ENCODE measurements at regions not wholly inside any gene's neighbourhood (a gene's known extent, or its start where the extent isn't known, plus 50 kb on each side); places are given as distances from the start of the nearest gene placed in this dataset.

- Histone ChIP-seq H3K4me1 (ENCODE audit: control insufficient read depth, insufficient read depth, low read length) (peaks cover 7% of the 10 kb centered on the region), H3K9ac (ENCODE audit: low read depth, low read length) (no peak overlapping the region), H3K9me3 (replicated peaks; ENCODE audit: low read length) (no peaks in the 10 kb centered on the region), H3K4me2 (ENCODE audit: low read length) (peak overlapping the region; percentile 5), H3K4me3 (ENCODE audit: low read length) (no peak overlapping the region), H3K36me3 (ENCODE audit: insufficient read depth, low read length) (no peaks in the 10 kb centered on the region), H3K27me3 (ENCODE audit: control insufficient read depth, insufficient read depth, low read length) (no peaks in the 10 kb centered on the region)
Measured at GRCh38 chr4:149987330-149988086, 90.7 kb upstream of the DCLK2 start.

- no peaks in the 10 kb centered on the region for H3K27me3 ChIP-seq (ENCODE audit: control insufficient read depth, insufficient read depth, low read length)
Measured at GRCh38 chr4:149988087-149988410, 90.2 kb upstream of the DCLK2 start.

GRCh38 chr4:149993030-149993429, 85.2 kb upstream of the DCLK2 start:
- Histone ChIP-seq H3K9ac (ENCODE audit: low read depth, low read length) (no peak overlapping the region), H3K4me2 (ENCODE audit: low read length) (no peak overlapping the region), H3K4me3 (ENCODE audit: low read length) (no peak overlapping the region), H3K36me3 (ENCODE audit: insufficient read depth, low read length) (no peaks in the 10 kb centered on the region), H3K9me3 (replicated peaks; ENCODE audit: low read length) (no peaks in the 10 kb centered on the region), H3K27me3 (ENCODE audit: control insufficient read depth, insufficient read depth, low read length) (no peaks in the 10 kb centered on the region), H3K4me1 (ENCODE audit: control insufficient read depth, insufficient read depth, low read length) (peaks cover 5% of the 10 kb centered on the region)

More at GRCh38 chr4:149988087-149988410, 90.2 kb upstream of the DCLK2 start:
- Histone ChIP-seq H3K4me2 (ENCODE audit: low read length) (no peak overlapping the region), H3K4me3 (ENCODE audit: low read length) (no peak overlapping the region), H3K4me1 (ENCODE audit: control insufficient read depth, insufficient read depth, low read length) (peaks cover 7% of the 10 kb centered on the region), H3K9ac (ENCODE audit: low read depth, low read length) (no peak overlapping the region), H3K36me3 (ENCODE audit: insufficient read depth, low read length) (no peaks in the 10 kb centered on the region), H3K9me3 (replicated peaks; ENCODE audit: low read length) (no peaks in the 10 kb centered on the region)

- H3K4me1 ChIP-seq (ENCODE audit: control insufficient read depth, insufficient read depth, low read length): peaks cover 7% of the 10 kb centered on the region
- H3K4me2 ChIP-seq (ENCODE audit: low read length): no peak overlapping the region
- H3K36me3 ChIP-seq (ENCODE audit: insufficient read depth, low read length): no peaks in the 10 kb centered on the region
- H3K9me3 ChIP-seq (replicated peaks; ENCODE audit: low read length): no peaks in the 10 kb centered on the region
- no peaks in the 10 kb centered on the region for H3K27me3 ChIP-seq (ENCODE audit: control insufficient read depth, insufficient read depth, low read length)
- no peak overlapping the region for H3K4me3 ChIP-seq (ENCODE audit: low read length)
- H3K9ac ChIP-seq (ENCODE audit: low read depth, low read length): no peak overlapping the region
Measured at GRCh38 chr4:149995134-149995756, 83.0 kb upstream of the DCLK2 start.

- Histone ChIP-seq H3K9me3 (replicated peaks; ENCODE audit: low read length) (no peaks in the 10 kb centered on the region), H3K4me1 (ENCODE audit: control insufficient read depth, insufficient read depth, low read length) (peaks cover 23% of the 10 kb centered on the region), H3K27me3 (ENCODE audit: control insufficient read depth, insufficient read depth, low read length) (no peaks in the 10 kb centered on the region), H3K4me2 (ENCODE audit: low read length) (peak overlapping the region; percentile 8), H3K36me3 (ENCODE audit: insufficient read depth, low read length) (no peaks in the 10 kb centered on the region), H3K9ac (ENCODE audit: low read depth, low read length) (no peak overlapping the region), H3K4me3 (ENCODE audit: low read length) (no peak overlapping the region)
Measured at GRCh38 chr4:149997881-149998421, 80.3 kb upstream of the DCLK2 start.

GRCh38 chr4:149999485-150000074, 78.7 kb upstream of the DCLK2 start:
- Histone ChIP-seq H3K9ac (ENCODE audit: low read depth, low read length) (no peak overlapping the region), H3K4me2 (ENCODE audit: low read length) (no peak overlapping the region), H3K4me3 (ENCODE audit: low read length) (no peak overlapping the region), H3K36me3 (ENCODE audit: insufficient read depth, low read length) (no peaks in the 10 kb centered on the region), H3K4me1 (ENCODE audit: control insufficient read depth, insufficient read depth, low read length) (peaks cover 39% of the 10 kb centered on the region), H3K9me3 (replicated peaks; ENCODE audit: low read length) (no peaks in the 10 kb centered on the region), H3K27me3 (ENCODE audit: control insufficient read depth, insufficient read depth, low read length) (no peaks in the 10 kb centered on the region)

- peak overlapping the region; percentile 7 for H3K4me2 ChIP-seq (ENCODE audit: low read length)
- H3K4me3 ChIP-seq (ENCODE audit: low read length): no peak overlapping the region
- H3K27me3 ChIP-seq (ENCODE audit: control insufficient read depth, insufficient read depth, low read length): no peaks in the 10 kb centered on the region
- H3K9ac ChIP-seq (ENCODE audit: low read depth, low read length): no peak overlapping the region
- H3K9me3 ChIP-seq (replicated peaks; ENCODE audit: low read length): no peaks in the 10 kb centered on the region
- no peaks in the 10 kb centered on the region for H3K36me3 ChIP-seq (ENCODE audit: insufficient read depth, low read length)
- H3K4me1 ChIP-seq (ENCODE audit: control insufficient read depth, insufficient read depth, low read length): peaks cover 54% of the 10 kb centered on the region
Measured at GRCh38 chr4:150001815-150002214, 76.4 kb upstream of the DCLK2 start.

GRCh38 chr4:150002561-150002960, 75.7 kb upstream of the DCLK2 start:
- H3K4me1 ChIP-seq (ENCODE audit: control insufficient read depth, insufficient read depth, low read length): peaks cover 58% of the 10 kb centered on the region
- H3K4me3 ChIP-seq (ENCODE audit: low read length): no peak overlapping the region
- no peak overlapping the region for H3K9ac ChIP-seq (ENCODE audit: low read depth, low read length)
- H3K4me2 ChIP-seq (ENCODE audit: low read length): peak overlapping the region; percentile 7
- H3K36me3 ChIP-seq (ENCODE audit: insufficient read depth, low read length): no peaks in the 10 kb centered on the region
- no peaks in the 10 kb centered on the region for H3K27me3 ChIP-seq (ENCODE audit: control insufficient read depth, insufficient read depth, low read length)
- H3K9me3 ChIP-seq (replicated peaks; ENCODE audit: low read length): no peaks in the 10 kb centered on the region

- peak overlapping the region; percentile 53 for H3K4me2 ChIP-seq (ENCODE audit: low read length)
Measured at GRCh38 chr4:150004481-150004880, 73.8 kb upstream of the DCLK2 start.

GRCh38 chr4:150005537-150005936, 72.7 kb upstream of the DCLK2 start:
- Histone ChIP-seq H3K36me3 (ENCODE audit: insufficient read depth, low read length) (no peaks in the 10 kb centered on the region), H3K4me1 (ENCODE audit: control insufficient read depth, insufficient read depth, low read length) (peaks cover 68% of the 10 kb centered on the region), H3K27me3 (ENCODE audit: control insufficient read depth, insufficient read depth, low read length) (no peaks in the 10 kb centered on the region), H3K4me2 (ENCODE audit: low read length) (no peak overlapping the region), H3K4me3 (ENCODE audit: low read length) (no peak overlapping the region), H3K9ac (ENCODE audit: low read depth, low read length) (no peak overlapping the region), H3K9me3 (replicated peaks; ENCODE audit: low read length) (no peaks in the 10 kb centered on the region)

More at GRCh38 chr4:150004481-150004880, 73.8 kb upstream of the DCLK2 start:
- Histone ChIP-seq H3K4me3 (ENCODE audit: low read length) (no peak overlapping the region), H3K9me3 (replicated peaks; ENCODE audit: low read length) (no peaks in the 10 kb centered on the region), H3K4me1 (ENCODE audit: control insufficient read depth, insufficient read depth, low read length) (peaks cover 58% of the 10 kb centered on the region), H3K9ac (ENCODE audit: low read depth, low read length) (peak overlapping the region; percentile 48), H3K36me3 (ENCODE audit: insufficient read depth, low read length) (no peaks in the 10 kb centered on the region), H3K27me3 (ENCODE audit: control insufficient read depth, insufficient read depth, low read length) (no peaks in the 10 kb centered on the region)

GRCh38 chr4:150006197-150006596, 72.0 kb upstream of the DCLK2 start:
- Histone ChIP-seq H3K9ac (ENCODE audit: low read depth, low read length) (no peak overlapping the region), H3K4me3 (ENCODE audit: low read length) (no peak overlapping the region), H3K9me3 (replicated peaks; ENCODE audit: low read length) (no peaks in the 10 kb centered on the region), H3K4me1 (ENCODE audit: control insufficient read depth, insufficient read depth, low read length) (peaks cover 68% of the 10 kb centered on the region), H3K36me3 (ENCODE audit: insufficient read depth, low read length) (no peaks in the 10 kb centered on the region), H3K27me3 (ENCODE audit: control insufficient read depth, insufficient read depth, low read length) (no peaks in the 10 kb centered on the region), H3K4me2 (ENCODE audit: low read length) (no peak overlapping the region)
